IMR-90 (cell line): ENCODE measurements at regions not wholly inside any gene's neighbourhood (a gene's known extent, or its start where the extent isn't known, plus 50 kb on each side); places are given as distances from the start of the nearest gene placed in this dataset.

ENCODE experiments used
- ATAC-seq: fragments of 200-7000 bp; cut with Tn5 transposase; 2 replicates; pipeline ENCODE4 v1.9.1; 2020; ENCODE audit warnings: low read depth, mild to moderate bottlenecking, moderate library complexity
- BruUV-seq: library from RNA; stranded (reverse); fragments of 400-500 nt; replicated peaks from 2 replicates; lab custom pipeline; 2021; lab: Mats Ljungman, UMichigan
- CTCF ChIA-PET: fragments of 300-600 bp; formaldehyde crosslinking; extraction: SDS; loops from one replicate; lab custom pipeline; 2021; ENCODE audit warnings: antibody characterized with exemption; lab: Yijun Ruan, JAX
- POLR2A ChIA-PET: fragments of 300-600 bp; sonication (Branson Sonifier 250); formaldehyde crosslinking; loops from one replicate; lab custom pipeline; 2022; ENCODE audit warnings: antibody characterized with exemption; ENCODE audit not compliant: unreplicated experiment; lab: Charles Lee
- DNase-seq: peaks from one replicate; pipeline ENCODE4 v3.0.0; 2013
- H2AFZ ChIP-seq: replicated peaks from 2 replicates; pipeline ENCODE3; 2013; ENCODE audit warnings: low read length, mild to moderate bottlenecking; ENCODE audit not compliant: poor library complexity
- H2AK5ac ChIP-seq: 2 replicates; pipeline ENCODE4 v1.6.1; 2013; ENCODE audit warnings: low read depth, low read length, inconsistent platforms
- H2AK9ac ChIP-seq: replicated peaks from 2 replicates; pipeline ENCODE3; 2013; ENCODE audit warnings: mild to moderate bottlenecking, low read depth, low read length, moderate library complexity; ENCODE audit not compliant: poor library complexity
- H2BK120ac ChIP-seq: 2 replicates; pipeline ENCODE4 v1.6.1; 2013; ENCODE audit warnings: low read depth, low read length, inconsistent platforms
- H2BK15ac ChIP-seq: 3 replicates; pipeline ENCODE4 v1.6.1; 2013; ENCODE audit warnings: low read depth, low read length, inconsistent platforms
- H2BK20ac ChIP-seq: 2 replicates; pipeline ENCODE4 v1.6.1; 2013; ENCODE audit warnings: low read depth, mild to moderate bottlenecking, inconsistent platforms, low read length, moderate library complexity
- H2BK5ac ChIP-seq: 2 replicates; pipeline ENCODE4 v1.6.1; 2013; ENCODE audit warnings: mild to moderate bottlenecking, low read depth, low read length, inconsistent platforms; ENCODE audit not compliant: poor library complexity, severe bottlenecking
- H3K14ac ChIP-seq: replicated peaks from 2 replicates; pipeline ENCODE4 v1.6.1; 2013; ENCODE audit warnings: low read depth, low read length, inconsistent platforms
- H3K18ac ChIP-seq: 2 replicates; pipeline ENCODE4 v1.6.1; 2013; ENCODE audit warnings: low read depth, low read length, control low read depth
- H3K23ac ChIP-seq: 2 replicates; pipeline ENCODE4 v1.6.1; 2013; ENCODE audit warnings: low read depth, low read length, inconsistent platforms
- H3K27ac ChIP-seq: 2 replicates; pipeline ENCODE4 v1.5.1; 2013; ENCODE audit warnings: mild to moderate bottlenecking, control low read depth, low read length; ENCODE audit not compliant: insufficient read depth
- H3K27me3 ChIP-seq: 2 replicates; pipeline ENCODE4 v1.6.1; 2013; ENCODE audit warnings: low read length; ENCODE audit not compliant: control insufficient read depth, insufficient read depth
- H3K36me3 ChIP-seq: 2 replicates; pipeline ENCODE4 v1.6.1; 2013; ENCODE audit warnings: low read length, mixed read lengths; ENCODE audit not compliant: control insufficient read depth, insufficient read depth
- H3K4ac ChIP-seq: 2 replicates; pipeline ENCODE4 v1.6.1; 2013; ENCODE audit warnings: low read depth, low read length, inconsistent platforms
- H3K4me1 ChIP-seq: 2 replicates; pipeline ENCODE4 v1.6.1; 2013; ENCODE audit warnings: low read length, mixed read lengths; ENCODE audit not compliant: control insufficient read depth, insufficient read depth
- H3K4me2 ChIP-seq: 2 replicates; pipeline ENCODE4 v1.6.1; 2013; ENCODE audit warnings: low read depth, mild to moderate bottlenecking, control low read depth, low read length, moderate library complexity
- H3K4me3 ChIP-seq: 2 replicates; pipeline ENCODE4 v1.5.1; 2013; ENCODE audit warnings: low read depth, mild to moderate bottlenecking, control low read depth, low read length, moderate library complexity; ENCODE audit not compliant: insufficient read depth
- H3K56ac ChIP-seq: 2 replicates; pipeline ENCODE4 v1.6.1; 2013; ENCODE audit warnings: low read length, inconsistent platforms; ENCODE audit not compliant: insufficient read depth; ENCODE audit errors: extremely low read depth
- H3K79me1 ChIP-seq, 2 experiments: 2 replicates each; pipeline ENCODE4 v1.6.1; 2013; ENCODE audit warnings: low read length in 2 of 2, inconsistent platforms in 1 of 2, low read depth in 1 of 2
- H3K9ac ChIP-seq: 2 replicates; pipeline ENCODE4 v1.6.1; 2013; ENCODE audit warnings: low read depth, low read length, control low read depth
- H3K9me1 ChIP-seq: 2 replicates; pipeline ENCODE4 v1.6.1; 2013; ENCODE audit warnings: low read length, inconsistent platforms; ENCODE audit not compliant: insufficient read depth
- H3K9me3 ChIP-seq: 2 replicates; pipeline ENCODE4 v1.6.1; 2013; ENCODE audit warnings: low read length; ENCODE audit not compliant: control insufficient read depth, insufficient read depth
- H4K20me1 ChIP-seq: 2 replicates; pipeline ENCODE4 v1.6.1; 2013; ENCODE audit warnings: low read length, inconsistent platforms; ENCODE audit not compliant: insufficient read depth
- H4K5ac ChIP-seq: 2 replicates; pipeline ENCODE4 v1.6.1; 2013; ENCODE audit warnings: mild to moderate bottlenecking, low read depth, low read length, control low read depth
- H4K8ac ChIP-seq, 2 experiments: 2 replicates each; pipeline ENCODE4 v1.6.1; 2013; ENCODE audit warnings: low read depth in 2 of 2, low read length in 2 of 2, control low read depth in 1 of 2, inconsistent platforms in 1 of 2
- H4K91ac ChIP-seq: 2 replicates; pipeline ENCODE4 v1.6.1; 2013; ENCODE audit warnings: low read depth, low read length, inconsistent platforms; ENCODE audit not compliant: insufficient read depth
- BHLHE40 ChIP-seq: fragments of 150-350 bp; IDR thresholded peaks from 2 replicates; pipeline ENCODE4 v1.6.1; 2016; ENCODE audit warnings: mild to moderate bottlenecking, low read depth, low read length
- CEBPB ChIP-seq: IDR thresholded peaks from 2 replicates; pipeline ENCODE4 v1.6.1; 2012; ENCODE audit warnings: low read depth, low read length, improper control_type of control experiment
- CHD1 ChIP-seq: IDR thresholded peaks from 2 replicates; pipeline ENCODE4 v1.6.1; 2012; ENCODE audit warnings: low read depth, low read length, improper control_type of control experiment
- FOS ChIP-seq: fragments of 150-350 bp; IDR thresholded peaks from 2 replicates; pipeline ENCODE4 v1.6.1; 2016; ENCODE audit warnings: low read depth, low read length
- MAFK ChIP-seq: IDR thresholded peaks from 2 replicates; pipeline ENCODE4 v1.6.1; 2012; ENCODE audit warnings: low read depth, low read length, improper control_type of control experiment
- MAZ ChIP-seq: IDR thresholded peaks from 2 replicates; pipeline ENCODE4 v1.6.1; 2012; ENCODE audit warnings: low read depth, mild to moderate bottlenecking, low read length, improper control_type of control experiment, moderate library complexity, borderline replicate concordance
- MXI1 ChIP-seq: IDR thresholded peaks from 2 replicates; pipeline ENCODE4 v1.6.1; 2012; ENCODE audit warnings: low read depth, mild to moderate bottlenecking, low read length, moderate library complexity, borderline replicate concordance
- NFE2L2 ChIP-seq: fragments of 150-350 bp; IDR thresholded peaks from 2 replicates; pipeline ENCODE4 v1.6.1; 2016; ENCODE audit warnings: low read depth, mild to moderate bottlenecking, low read length
- POLR2A ChIP-seq: IDR thresholded peaks from 2 replicates; pipeline ENCODE4 v1.6.1; 2012; ENCODE audit warnings: mild to moderate bottlenecking, low read depth, low read length
- RAD21 ChIP-seq: IDR thresholded peaks from 2 replicates; pipeline ENCODE4 v1.6.1; 2012; ENCODE audit warnings: low read length, improper control_type of control experiment
- RCOR1 ChIP-seq: IDR thresholded peaks from 2 replicates; pipeline ENCODE4 v1.6.1; 2012; ENCODE audit warnings: mild to moderate bottlenecking, low read length, improper control_type of control experiment; ENCODE audit not compliant: insufficient replicate concordance
- RFX5 ChIP-seq: IDR thresholded peaks from 2 replicates; pipeline ENCODE4 v1.8.0; 2012; ENCODE audit warnings: low read depth, mild to moderate bottlenecking, low read length, moderate library complexity
- SMC3 ChIP-seq: fragments of 150-350 bp; IDR thresholded peaks from 2 replicates; pipeline ENCODE4 v1.6.1; 2016; ENCODE audit warnings: low read depth, mild to moderate bottlenecking, antibody characterized with exemption, low read length, moderate library complexity
- WGBS, 2 experiments: methylation state at CpG; one replicate each; pipeline versions ENCODE4 v1.1.5 to v1.1.7; 2013; ENCODE audit warnings: missing lambda C conversion rate in 2 of 2; ENCODE audit not compliant: insufficient read length in 1 of 2; ENCODE audit errors: extremely low coverage in 2 of 2; 5-methylcytosine and 5-hydroxymethylcytosine counted together
- dilution Hi-C: fragments of 300-500 bp; cut with HindIII; formaldehyde crosslinking; loops from one replicate; pipeline ENCODE4 v1.14.3; 2018; ENCODE audit warnings: low sequenced_read_pairs; ENCODE audit not compliant: unreplicated experiment
- in situ Hi-C: fragments of 300-500 bp; cut with MboI; formaldehyde crosslinking; loops from 3 replicates; pipeline ENCODE4 v1.14.3; 2019; ENCODE audit warnings: low sequenced_read_pairs, inconsistent platforms, mixed read lengths
- intact Hi-C: fragments of 100-400 bp; cut with micrococcal nuclease; formaldehyde crosslinking; loops from 2 replicates; pipeline ENCODE4 v1.10.0; 2022
- TF ChIP-seq, protein P1 (sequence below): conservative IDR thresholded peaks from 2 replicates; pipeline ENCODE4 v1.5.1; 2012; ENCODE audit warnings: mild to moderate bottlenecking, low read depth, low read length, improper control_type of control experiment
- TF ChIP-seq, protein P2 (sequence below): fragments of 150-350 bp; IDR thresholded peaks from 2 replicates; pipeline ENCODE4 v1.6.1; 2017; ENCODE audit warnings: mild to moderate bottlenecking, antibody characterized with exemption, low read length, low read depth
- TF ChIP-seq, protein P3 (sequence below): fragments of 150-350 bp; IDR thresholded peaks from 2 replicates; pipeline ENCODE4 v1.6.1; 2016; ENCODE audit warnings: low read depth, mild to moderate bottlenecking, low read length, moderate library complexity, borderline replicate concordance

DNA sequence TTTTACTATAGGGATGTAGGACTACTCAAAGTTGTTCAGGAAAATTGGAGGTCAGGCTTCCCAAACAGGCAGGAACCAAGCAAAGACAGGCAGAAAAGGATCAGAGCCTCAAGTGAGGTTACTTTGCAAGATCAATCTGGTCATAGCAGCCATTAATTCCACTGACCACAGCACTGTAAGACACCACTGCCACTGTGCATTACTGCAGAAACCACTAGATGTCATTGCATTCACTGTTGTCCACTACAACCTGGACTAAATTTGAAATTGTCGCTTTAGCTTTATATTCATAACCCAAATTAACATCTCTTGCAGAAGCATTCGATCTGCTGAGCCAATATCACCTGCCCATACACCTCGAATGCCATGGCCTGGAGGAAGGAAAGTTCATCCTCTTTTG, 126.9 kb upstream of the UFL1 start:
- no peak overlapping the region for H4K5ac ChIP-seq
- no peak overlapping the region for H2BK15ac ChIP-seq
- H3K4ac ChIP-seq: no peak overlapping the region
- no peaks in the 10 kb centered on the region for H3K36me3 ChIP-seq
- in situ Hi-C loops (no loop called here), intact Hi-C loops (no loop called here), dilution Hi-C loops (no loop called here)
- H4K91ac ChIP-seq: no peak overlapping the region
- H4K8ac ChIP-seq: no peak overlapping the region
- no peak overlapping the region for H2AFZ ChIP-seq
- CTCF ChIA-PET: no interaction called here
- POLR2A ChIA-PET: no interaction called here
- no peak overlapping the region for H3K9ac ChIP-seq
- peaks cover 7% of the 10 kb centered on the region for H3K9me3 ChIP-seq
- no peak overlapping the region for H3K27ac ChIP-seq
- ATAC-seq (no peak), DNase-seq (no peak)
- no peak overlapping the region for H2AK9ac ChIP-seq
- WGBS, 2 experiments: no CpG with 5 or more reads among the region's 3 CpGs
- no peaks in the 10 kb centered on the region for H3K79me1 ChIP-seq
- H2BK120ac ChIP-seq: no peak overlapping the region
- H3K4me2 ChIP-seq: no peak overlapping the region
- no peaks in the 10 kb centered on the region for H3K4me1 ChIP-seq
- no peak overlapping the region for H3K4me3 ChIP-seq
- no peak overlapping the region for H3K14ac ChIP-seq
- BruUV-seq: no TSS peak
- H2BK5ac ChIP-seq: no peak overlapping the region
- no peak overlapping the region for H2AK5ac ChIP-seq
- H3K23ac ChIP-seq: no peak overlapping the region
- H3K27me3 ChIP-seq: no peaks in the 10 kb centered on the region
- no peak overlapping the region for H3K18ac ChIP-seq
- H4K20me1 ChIP-seq: no peaks in the 10 kb centered on the region
- TF ChIP-seq BHLHE40 (no peak), SMC3 (no peak), MXI1 (no peak), POLR2A (no peak), FOS (no peak), RFX5 (no peak), RCOR1 (no peak), MAFK (no peak), MAZ (no peak), CEBPB (no peak), CHD1 (no peak), RAD21 (no peak), NFE2L2 (no peak)
- TF ChIP-seq, protein P1, sequence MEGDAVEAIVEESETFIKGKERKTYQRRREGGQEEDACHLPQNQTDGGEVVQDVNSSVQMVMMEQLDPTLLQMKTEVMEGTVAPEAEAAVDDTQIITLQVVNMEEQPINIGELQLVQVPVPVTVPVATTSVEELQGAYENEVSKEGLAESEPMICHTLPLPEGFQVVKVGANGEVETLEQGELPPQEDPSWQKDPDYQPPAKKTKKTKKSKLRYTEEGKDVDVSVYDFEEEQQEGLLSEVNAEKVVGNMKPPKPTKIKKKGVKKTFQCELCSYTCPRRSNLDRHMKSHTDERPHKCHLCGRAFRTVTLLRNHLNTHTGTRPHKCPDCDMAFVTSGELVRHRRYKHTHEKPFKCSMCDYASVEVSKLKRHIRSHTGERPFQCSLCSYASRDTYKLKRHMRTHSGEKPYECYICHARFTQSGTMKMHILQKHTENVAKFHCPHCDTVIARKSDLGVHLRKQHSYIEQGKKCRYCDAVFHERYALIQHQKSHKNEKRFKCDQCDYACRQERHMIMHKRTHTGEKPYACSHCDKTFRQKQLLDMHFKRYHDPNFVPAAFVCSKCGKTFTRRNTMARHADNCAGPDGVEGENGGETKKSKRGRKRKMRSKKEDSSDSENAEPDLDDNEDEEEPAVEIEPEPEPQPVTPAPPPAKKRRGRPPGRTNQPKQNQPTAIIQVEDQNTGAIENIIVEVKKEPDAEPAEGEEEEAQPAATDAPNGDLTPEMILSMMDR: no peak
- TF ChIP-seq, protein P2, sequence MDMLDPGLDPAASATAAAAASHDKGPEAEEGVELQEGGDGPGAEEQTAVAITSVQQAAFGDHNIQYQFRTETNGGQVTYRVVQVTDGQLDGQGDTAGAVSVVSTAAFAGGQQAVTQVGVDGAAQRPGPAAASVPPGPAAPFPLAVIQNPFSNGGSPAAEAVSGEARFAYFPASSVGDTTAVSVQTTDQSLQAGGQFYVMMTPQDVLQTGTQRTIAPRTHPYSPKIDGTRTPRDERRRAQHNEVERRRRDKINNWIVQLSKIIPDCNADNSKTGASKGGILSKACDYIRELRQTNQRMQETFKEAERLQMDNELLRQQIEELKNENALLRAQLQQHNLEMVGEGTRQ: no peak
- TF ChIP-seq, protein P3, sequence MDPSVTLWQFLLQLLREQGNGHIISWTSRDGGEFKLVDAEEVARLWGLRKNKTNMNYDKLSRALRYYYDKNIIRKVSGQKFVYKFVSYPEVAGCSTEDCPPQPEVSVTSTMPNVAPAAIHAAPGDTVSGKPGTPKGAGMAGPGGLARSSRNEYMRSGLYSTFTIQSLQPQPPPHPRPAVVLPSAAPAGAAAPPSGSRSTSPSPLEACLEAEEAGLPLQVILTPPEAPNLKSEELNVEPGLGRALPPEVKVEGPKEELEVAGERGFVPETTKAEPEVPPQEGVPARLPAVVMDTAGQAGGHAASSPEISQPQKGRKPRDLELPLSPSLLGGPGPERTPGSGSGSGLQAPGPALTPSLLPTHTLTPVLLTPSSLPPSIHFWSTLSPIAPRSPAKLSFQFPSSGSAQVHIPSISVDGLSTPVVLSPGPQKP: no peak
- no peak overlapping the region for H3K56ac ChIP-seq
- no peaks in the 10 kb centered on the region for H3K9me1 ChIP-seq
- H2BK20ac ChIP-seq: no peak overlapping the region
